ENCODE measurements at regions not wholly inside any gene's neighbourhood (a gene's known extent, or its start where the extent isn't known, plus 50 kb on each side); places are given as distances from the start of the nearest gene placed in this dataset.

GRCh38 chr5:173703466-173703865 lies 87.0 kb upstream of the BOD1 start (continued):
- TF ChIP-seq HDAC1 (IDR thresholded peaks at IDR 0.05) (peak in 1 of 2 experiments; percentile 64; a peak in 2 of 4 replicates), SMARCA4 (IDR thresholded peaks at IDR 0.05) (peak; percentile 76; the same call in 1 of the 2 replicates), CBFA2T3 (IDR thresholded peaks at IDR 0.05) (peak; percentile 83), MBD2 (IDR thresholded peaks at IDR 0.05; ENCODE audit: borderline replicate concordance, low read depth) (no peak), CBFA2T2 (conservative IDR thresholded peaks at IDR 0.05) (peak; percentile 75), CXXC5 (CRISPR knock-in tag; IDR thresholded peaks at IDR 0.05) (peak; percentile 72), RCOR1 (IDR thresholded peaks at IDR 0.05; ENCODE audit: borderline replicate concordance in 1 of 2, low read depth in 2 of 2, low read length in 2 of 2) (peak in 1 of 2 experiments; percentile 67; a peak in 1 of 4 replicates), ZNF398 (CRISPR knock-in tag; IDR thresholded peaks at IDR 0.05) (no peak), PTTG1 (tag; IDR thresholded peaks at IDR 0.05; ENCODE audit: low read depth) (no peak), SMARCE1 (IDR thresholded peaks at IDR 0.05) (peak; percentile 57; the same call in 1 of the 2 replicates), SPI1 (IDR thresholded peaks at IDR 0.05; ENCODE audit: borderline replicate concordance, low read depth, low read length) (no peak), USF1 (CRISPR knock-in tag; IDR thresholded peaks at IDR 0.05) (peak; percentile 79), SRSF1 (IDR thresholded peaks at IDR 0.05; ENCODE audit: low read depth, low read length) (no peak), CBX2 (IDR thresholded peaks at IDR 0.05; ENCODE audit: insufficient read depth, low read length, poor library complexity, severe bottlenecking) (no peak), SOX6 (IDR thresholded peaks at IDR 0.05) (peak; percentile 70), SMARCC2 (IDR thresholded peaks at IDR 0.05; ENCODE audit: low read depth) (0 out of 2 replicates have a peak, but pooled peaks have one; percentile 45)
- TF ChIP-seq, protein P1, sequence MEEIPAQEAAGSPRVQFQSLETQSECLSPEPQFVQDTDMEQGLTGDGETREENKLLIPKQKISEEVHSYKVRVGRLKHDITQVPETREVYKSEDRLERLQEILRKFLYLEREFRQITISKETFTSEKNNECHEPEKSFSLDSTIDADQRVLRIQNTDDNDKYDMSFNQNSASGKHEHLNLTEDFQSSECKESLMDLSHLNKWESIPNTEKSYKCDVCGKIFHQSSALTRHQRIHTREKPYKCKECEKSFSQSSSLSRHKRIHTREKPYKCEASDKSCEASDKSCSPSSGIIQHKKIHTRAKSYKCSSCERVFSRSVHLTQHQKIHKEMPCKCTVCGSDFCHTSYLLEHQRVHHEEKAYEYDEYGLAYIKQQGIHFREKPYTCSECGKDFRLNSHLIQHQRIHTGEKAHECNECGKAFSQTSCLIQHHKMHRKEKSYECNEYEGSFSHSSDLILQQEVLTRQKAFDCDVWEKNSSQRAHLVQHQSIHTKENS (CRISPR knock-in tag; IDR thresholded peaks at IDR 0.05): no peak
- TF ChIP-seq, protein P2, sequence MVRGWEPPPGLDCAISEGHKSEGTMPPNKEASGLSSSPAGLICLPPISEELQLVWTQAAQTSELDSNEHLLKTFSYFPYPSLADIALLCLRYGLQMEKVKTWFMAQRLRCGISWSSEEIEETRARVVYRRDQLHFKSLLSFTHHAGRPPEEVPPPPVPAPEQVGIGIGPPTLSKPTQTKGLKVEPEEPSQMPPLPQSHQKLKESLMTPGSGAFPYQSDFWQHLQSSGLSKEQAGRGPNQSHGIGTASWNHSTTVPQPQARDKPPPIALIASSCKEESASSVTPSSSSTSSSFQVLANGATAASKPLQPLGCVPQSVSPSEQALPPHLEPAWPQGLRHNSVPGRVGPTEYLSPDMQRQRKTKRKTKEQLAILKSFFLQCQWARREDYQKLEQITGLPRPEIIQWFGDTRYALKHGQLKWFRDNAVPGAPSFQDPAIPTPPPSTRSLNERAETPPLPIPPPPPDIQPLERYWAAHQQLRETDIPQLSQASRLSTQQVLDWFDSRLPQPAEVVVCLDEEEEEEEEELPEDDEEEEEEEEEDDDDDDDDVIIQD (CRISPR knock-in tag; IDR thresholded peaks at IDR 0.05): 0 out of 2 replicates have a peak, but pooled peaks have one; percentile 15
- TF ChIP-seq, protein P3, sequence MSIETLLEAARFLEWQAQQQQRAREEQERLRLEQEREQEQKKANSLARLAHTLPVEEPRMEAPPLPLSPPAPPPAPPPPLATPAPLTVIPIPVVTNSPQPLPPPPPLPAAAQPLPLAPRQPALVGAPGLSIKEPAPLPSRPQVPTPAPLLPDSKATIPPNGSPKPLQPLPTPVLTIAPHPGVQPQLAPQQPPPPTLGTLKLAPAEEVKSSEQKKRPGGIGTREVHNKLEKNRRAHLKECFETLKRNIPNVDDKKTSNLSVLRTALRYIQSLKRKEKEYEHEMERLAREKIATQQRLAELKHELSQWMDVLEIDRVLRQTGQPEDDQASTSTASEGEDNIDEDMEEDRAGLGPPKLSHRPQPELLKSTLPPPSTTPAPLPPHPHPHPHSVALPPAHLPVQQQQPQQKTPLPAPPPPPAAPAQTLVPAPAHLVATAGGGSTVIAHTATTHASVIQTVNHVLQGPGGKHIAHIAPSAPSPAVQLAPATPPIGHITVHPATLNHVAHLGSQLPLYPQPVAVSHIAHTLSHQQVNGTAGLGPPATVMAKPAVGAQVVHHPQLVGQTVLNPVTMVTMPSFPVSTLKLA (conservative IDR thresholded peaks at IDR 0.05): peak in 1 of 2 experiments; percentile 75; a peak in 2 of 4 replicates
- TF ChIP-seq, protein P4, sequence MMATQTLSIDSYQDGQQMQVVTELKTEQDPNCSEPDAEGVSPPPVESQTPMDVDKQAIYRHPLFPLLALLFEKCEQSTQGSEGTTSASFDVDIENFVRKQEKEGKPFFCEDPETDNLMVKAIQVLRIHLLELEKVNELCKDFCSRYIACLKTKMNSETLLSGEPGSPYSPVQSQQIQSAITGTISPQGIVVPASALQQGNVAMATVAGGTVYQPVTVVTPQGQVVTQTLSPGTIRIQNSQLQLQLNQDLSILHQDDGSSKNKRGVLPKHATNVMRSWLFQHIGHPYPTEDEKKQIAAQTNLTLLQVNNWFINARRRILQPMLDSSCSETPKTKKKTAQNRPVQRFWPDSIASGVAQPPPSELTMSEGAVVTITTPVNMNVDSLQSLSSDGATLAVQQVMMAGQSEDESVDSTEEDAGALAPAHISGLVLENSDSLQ (IDR thresholded peaks at IDR 0.05): peak; percentile 55; the same call in 1 of the 2 replicates

Data from K562 (cell line).